ENCODE measurements at regions not wholly inside any gene's neighbourhood (a gene's known extent, or its start where the extent isn't known, plus 50 kb on each side); places are given as distances from the start of the nearest gene placed in this dataset.

GRCh38 chr4:8744083-8744805 is 127.4 kb downstream of the HMX1 start:
- in situ Hi-C loops (cut with MboI; ENCODE audit: low pct_unique_long_range_greater_than_20kb, low sequenced_read_pairs, unreplicated experiment) = no loop called here
- TF ChIP-seq, protein P1, sequence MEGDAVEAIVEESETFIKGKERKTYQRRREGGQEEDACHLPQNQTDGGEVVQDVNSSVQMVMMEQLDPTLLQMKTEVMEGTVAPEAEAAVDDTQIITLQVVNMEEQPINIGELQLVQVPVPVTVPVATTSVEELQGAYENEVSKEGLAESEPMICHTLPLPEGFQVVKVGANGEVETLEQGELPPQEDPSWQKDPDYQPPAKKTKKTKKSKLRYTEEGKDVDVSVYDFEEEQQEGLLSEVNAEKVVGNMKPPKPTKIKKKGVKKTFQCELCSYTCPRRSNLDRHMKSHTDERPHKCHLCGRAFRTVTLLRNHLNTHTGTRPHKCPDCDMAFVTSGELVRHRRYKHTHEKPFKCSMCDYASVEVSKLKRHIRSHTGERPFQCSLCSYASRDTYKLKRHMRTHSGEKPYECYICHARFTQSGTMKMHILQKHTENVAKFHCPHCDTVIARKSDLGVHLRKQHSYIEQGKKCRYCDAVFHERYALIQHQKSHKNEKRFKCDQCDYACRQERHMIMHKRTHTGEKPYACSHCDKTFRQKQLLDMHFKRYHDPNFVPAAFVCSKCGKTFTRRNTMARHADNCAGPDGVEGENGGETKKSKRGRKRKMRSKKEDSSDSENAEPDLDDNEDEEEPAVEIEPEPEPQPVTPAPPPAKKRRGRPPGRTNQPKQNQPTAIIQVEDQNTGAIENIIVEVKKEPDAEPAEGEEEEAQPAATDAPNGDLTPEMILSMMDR (IDR thresholded peaks at IDR 0.05; ENCODE audit: extremely low read depth, insufficient read depth, missing control alignments) = no peak

GRCh38 chr4:8742546-8742945 is 129.1 kb downstream of the HMX1 start:
- in situ Hi-C loops (cut with MboI; ENCODE audit: low pct_unique_long_range_greater_than_20kb, low sequenced_read_pairs, unreplicated experiment) = no loop called here
- TF ChIP-seq, protein P1 (IDR thresholded peaks at IDR 0.05; ENCODE audit: extremely low read depth, insufficient read depth, missing control alignments) = no peak

More at GRCh38 chr4:8744083-8744805, 127.4 kb downstream of the HMX1 start:
- no peak for DNase-seq (ENCODE audit: low spot score)

GRCh38 chr4:8741513-8742226 is 130.0 kb downstream of the HMX1 start:
- no peak for DNase-seq (ENCODE audit: low spot score)
- TF ChIP-seq, protein P1 (IDR thresholded peaks at IDR 0.05; ENCODE audit: extremely low read depth, insufficient read depth, missing control alignments) = no peak
- in situ Hi-C loops (cut with MboI; ENCODE audit: low pct_unique_long_range_greater_than_20kb, low sequenced_read_pairs, unreplicated experiment) = no loop called here

More at GRCh38 chr4:8742546-8742945, 129.1 kb downstream of the HMX1 start:
- no peak for DNase-seq (ENCODE audit: low spot score)

GRCh38 chr4:8740666-8741395 is 130.8 kb downstream of the HMX1 start:
- in situ Hi-C loops (cut with MboI; ENCODE audit: low pct_unique_long_range_greater_than_20kb, low sequenced_read_pairs, unreplicated experiment) = no loop called here
- TF ChIP-seq, protein P1 (IDR thresholded peaks at IDR 0.05; ENCODE audit: extremely low read depth, insufficient read depth, missing control alignments) = no peak
- DNase-seq (ENCODE audit: low spot score) = no peak

DNA sequence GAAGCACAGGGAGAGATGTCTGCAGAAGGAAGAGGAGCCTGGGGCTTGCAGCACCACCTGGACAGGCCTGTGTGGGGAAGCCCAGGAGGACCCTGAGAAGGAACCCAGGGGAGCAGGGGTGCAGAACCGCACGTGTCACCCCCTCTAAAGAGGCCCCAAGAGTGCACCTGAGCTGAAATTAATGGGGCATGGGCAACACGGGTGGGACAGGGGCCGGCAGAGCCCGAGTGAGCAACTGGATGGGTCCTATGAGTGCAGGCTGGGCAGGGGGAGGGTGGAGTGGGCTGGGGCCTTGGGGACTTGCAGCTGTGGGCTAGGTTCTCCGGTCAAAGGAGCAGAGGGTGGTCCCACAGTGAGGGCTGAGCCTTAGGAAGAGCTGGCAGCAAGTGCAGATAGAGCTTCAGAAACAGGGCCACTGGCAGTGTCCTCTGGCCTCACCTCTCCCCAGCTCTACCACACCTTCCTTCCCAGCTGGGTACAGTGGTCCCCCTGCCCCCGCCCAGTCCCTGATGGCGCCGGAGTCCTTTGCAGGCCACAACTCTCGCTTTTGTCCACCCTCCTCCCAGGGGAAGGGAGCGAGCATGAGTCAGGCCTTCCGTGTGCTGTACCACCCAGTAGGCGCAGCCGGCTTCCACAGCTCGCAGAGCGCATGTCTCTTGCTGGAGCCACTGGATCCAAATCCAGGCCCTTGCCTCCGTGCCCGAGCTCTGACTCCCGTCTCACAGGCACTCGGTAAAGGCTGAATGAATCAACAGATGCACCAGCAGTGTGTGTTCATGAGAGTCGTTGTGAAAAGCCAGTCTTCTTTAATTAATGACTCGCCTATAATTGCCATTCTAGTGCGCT is 131.6 kb downstream of the HMX1 start:
- in situ Hi-C loops (cut with MboI; ENCODE audit: low pct_unique_long_range_greater_than_20kb, low sequenced_read_pairs, unreplicated experiment) = no loop called here
- no peak for DNase-seq (ENCODE audit: low spot score)
- TF ChIP-seq, protein P1 (IDR thresholded peaks at IDR 0.05; ENCODE audit: extremely low read depth, insufficient read depth, missing control alignments) = no peak

GRCh38 chr4:8739317-8739716 is 132.3 kb downstream of the HMX1 start:
- no peak for DNase-seq (ENCODE audit: low spot score)

More at GRCh38 chr4:8739317-8739716, 132.3 kb downstream of the HMX1 start:
- TF ChIP-seq, protein P1 (IDR thresholded peaks at IDR 0.05; ENCODE audit: extremely low read depth, insufficient read depth, missing control alignments) = no peak
- in situ Hi-C loops (cut with MboI; ENCODE audit: low pct_unique_long_range_greater_than_20kb, low sequenced_read_pairs, unreplicated experiment) = no loop called here

All from GM13977 (cell line).